ENCODE measurements at regions not wholly inside any gene's neighbourhood (a gene's known extent, or its start where the extent isn't known, plus 50 kb on each side); places are given as distances from the start of the nearest gene placed in this dataset.
A peak's percentile ranks its signal among the peaks of the same experiment; 100 is the strongest.

DNA sequence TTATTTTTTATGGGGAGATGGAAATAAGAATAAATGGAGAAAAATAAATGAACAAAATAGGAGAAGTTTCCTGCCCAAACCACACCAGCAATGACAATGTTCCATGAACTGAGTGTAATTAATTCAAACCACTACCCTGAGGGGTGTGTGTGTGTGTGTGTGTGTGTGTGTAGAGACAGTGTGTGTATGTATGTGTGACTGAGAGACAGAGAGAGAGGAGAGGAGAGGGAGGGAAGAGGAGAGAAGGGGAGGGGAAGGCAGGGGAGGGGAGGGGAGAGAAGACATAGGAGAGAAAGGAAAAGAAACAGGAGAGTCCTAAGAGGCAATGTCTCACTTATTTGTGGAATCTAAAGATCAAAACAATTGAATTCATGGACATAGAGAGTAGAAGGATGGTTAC, 65.0 kb upstream of the POU2AF1 start:
- DNase-seq (ENCODE audit: low spot score) = no peak

DNA sequence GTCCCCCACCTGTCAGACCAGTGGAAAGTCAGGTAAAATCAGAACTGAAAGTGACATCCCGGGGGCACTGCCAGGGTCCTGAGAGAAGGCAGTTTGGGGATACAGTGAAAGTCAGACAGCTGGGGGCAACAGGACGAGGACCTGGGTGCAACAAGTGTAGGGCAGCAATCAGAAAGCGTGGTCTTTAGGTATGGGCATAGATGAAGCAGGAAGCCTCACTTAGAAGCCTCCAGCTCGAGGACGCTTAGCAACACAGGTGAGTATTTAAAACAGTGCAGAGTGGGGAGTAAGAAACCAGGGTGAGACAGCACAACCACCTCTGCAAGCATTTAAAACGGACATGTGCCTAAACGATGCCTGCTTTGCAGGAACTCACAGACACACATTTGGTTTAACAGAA, 64.6 kb upstream of the POU2AF1 start:
- no peak for DNase-seq (ENCODE audit: low spot score)

DNA sequence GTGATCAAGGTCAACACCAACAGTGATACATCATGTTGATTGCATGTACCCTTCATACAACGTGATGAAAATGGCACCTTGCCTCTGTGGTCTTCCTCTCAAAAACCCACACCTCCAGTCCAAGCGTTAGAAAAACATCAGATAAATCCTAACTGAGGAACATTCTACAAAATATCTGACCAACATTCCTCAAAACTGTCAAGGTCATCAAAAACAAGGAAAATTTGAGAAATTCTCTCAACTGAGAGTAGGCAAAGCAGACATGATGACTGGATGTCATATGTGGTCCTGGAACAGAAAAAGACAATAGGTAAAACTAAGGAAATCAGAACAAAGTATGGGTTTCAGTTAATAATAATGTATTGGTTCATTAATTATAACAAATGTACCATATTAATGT, 64.0 kb upstream of the POU2AF1 start:
- no peak for DNase-seq (ENCODE audit: low spot score)

DNA sequence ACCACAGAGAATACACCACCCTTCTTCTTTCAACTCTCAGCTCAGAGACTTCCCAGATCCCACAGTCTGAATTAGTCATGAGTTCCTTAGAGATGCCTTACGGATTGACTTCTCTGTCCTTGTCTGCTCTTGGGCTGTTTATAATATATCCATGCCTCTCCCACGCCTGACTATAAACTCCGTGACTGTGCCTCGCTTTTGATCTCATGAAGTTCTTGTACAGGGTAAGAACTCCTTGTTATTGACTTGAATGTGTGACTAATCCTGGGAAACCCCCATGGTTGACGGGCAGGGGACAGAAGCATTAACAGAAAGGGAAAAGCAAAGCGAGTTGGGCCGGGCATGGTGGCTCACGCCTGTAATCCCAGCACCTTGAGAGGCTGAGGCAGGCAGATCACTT, 62.4 kb upstream of the POU2AF1 start:
- DNase-seq (ENCODE audit: low spot score) = peak; percentile 23

DNA sequence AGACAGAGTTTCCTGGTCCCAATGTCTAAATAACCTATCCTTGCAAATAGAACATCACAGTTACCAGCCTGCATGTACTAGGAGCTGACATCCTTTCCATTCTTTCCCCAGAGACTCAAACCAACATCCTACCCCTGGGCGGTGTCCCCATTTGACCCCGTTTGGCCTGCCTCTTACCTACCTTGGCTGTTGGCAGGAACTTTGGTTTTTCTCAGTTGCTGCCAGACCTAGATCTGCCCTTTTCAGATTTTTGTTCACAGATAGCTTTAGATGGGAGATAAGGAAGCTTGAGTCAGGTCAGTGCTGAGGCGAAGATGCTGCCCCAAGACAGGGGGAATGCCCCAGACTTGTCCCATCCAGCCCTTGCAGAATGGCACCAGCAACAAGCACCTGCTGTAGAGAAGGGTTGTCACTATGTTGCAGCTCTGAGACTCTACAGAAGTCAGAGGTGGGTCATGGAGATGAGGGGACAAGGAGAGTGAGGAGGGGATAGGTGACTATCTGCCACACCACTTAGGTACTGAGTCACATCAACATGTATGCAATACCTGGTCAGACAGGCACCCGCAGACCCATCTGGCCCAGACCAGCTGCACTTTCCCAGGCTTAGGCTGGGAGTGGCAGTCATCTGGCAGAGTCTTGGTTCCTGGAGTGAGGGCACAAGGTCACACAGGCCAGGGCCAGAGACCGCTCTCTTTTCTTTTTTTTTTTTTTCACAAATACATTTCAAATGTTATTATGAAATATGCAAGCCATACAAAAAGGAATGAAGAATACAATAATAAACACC, 61.5 kb upstream of the POU2AF1 start:
- no peak for DNase-seq (ENCODE audit: low spot score)

DNA sequence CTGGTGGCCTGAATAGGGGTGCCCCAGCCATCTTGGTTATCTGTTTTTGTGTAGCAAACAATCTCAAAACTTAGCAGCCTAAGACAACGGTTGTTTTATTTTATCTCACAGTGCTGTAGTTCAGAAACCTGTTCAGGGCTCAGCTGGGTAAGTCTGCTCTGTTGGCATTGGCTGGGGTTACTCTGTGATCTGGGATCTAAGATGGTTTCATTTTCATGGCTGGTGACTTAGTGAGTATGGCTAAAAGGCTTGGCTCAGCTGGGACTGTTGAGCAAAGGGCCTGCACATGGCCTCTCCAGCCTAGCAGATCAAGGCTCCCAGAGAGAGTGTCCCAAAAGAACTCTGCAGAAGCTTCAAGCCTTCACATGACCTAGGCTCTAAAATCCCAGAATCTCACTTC, 60.8 kb upstream of the POU2AF1 start:
- DNase-seq (ENCODE audit: low spot score) = no peak

DNA sequence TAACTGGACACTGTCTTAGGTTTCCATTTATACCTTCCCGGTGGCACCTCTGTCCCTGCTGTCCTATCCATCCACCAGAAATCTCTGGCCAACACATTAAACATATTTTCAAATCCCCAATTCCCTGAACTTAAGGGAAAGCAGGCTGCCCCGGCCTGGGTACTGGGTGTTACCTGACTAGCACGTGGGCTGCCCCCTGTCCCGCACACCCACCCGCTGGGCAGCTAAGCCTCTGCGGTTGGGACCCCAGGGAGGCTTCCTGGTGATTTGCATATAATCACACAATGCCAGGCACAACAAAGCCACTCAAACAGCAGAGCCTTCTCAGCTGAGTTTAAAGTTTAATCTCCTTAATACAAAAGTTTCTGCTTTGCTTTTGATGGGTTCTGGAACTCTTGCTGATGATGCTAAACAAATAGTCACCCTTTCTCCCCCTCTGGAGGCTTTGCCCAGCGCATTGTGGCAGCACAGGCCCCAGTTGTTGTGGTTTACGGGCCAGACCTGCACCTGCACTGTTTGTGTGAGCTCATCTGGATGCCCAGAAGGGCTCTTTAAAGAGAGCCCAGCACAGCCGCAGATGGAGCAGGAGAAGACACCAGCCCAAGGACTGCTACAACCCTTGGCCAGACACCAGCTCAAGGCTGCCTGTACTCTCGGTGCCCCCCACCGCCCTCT, 59.9 kb upstream of the POU2AF1 start:
- no peak for DNase-seq (ENCODE audit: low spot score)

DNA sequence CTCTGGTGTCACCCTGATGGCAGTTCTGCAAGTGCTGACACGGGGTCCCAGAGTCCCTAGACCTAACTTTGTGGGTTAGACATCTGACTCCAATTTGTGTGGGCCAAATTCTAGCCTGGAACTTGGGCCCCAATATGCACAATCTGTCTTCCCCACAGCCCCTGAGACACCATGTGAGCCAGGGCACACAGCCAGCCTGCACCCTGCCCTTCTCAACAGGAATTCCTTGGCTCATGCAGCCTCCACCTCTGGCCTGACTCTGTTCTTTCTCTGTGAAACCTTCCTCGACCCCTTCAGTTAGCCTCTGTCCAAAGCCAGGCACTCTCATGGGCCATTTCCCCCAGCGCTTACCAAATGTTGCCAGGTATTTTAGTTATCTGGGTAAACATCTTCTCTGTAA, 59.1 kb upstream of the POU2AF1 start:
- no peak for DNase-seq (ENCODE audit: low spot score)

DNA sequence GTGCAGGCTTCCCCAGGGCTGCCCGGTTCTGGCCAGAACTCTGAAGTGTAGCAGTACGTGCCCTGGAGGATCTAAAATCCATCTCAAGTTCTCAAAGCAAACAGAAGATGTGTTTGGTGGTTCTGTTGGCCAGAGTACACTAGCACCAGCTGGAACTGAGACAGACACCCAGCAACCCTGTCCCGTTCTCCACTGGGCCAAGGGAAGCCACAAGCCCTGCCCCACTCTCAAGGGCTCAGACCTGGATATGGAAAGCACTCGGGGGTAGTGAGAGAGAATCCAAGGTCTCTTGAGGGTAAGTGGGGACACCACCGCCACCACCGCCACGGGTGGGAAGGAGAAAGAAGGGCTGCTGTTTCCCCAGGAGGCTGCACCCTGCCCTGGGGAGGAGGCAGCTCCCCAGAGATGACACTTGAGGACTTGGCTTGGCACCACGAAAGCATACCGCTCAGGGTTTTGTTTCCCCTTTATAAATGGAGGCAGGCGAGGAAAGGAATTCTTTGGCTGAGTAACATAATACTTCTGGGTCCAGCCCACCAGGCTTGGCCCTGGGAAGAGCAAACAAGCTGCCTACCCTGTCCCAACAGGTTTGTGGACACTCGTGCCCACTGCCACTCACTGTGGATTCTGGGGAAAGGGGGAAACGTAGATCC, 56.1 kb upstream of the POU2AF1 start:
- DNase-seq (ENCODE audit: low spot score) = no peak

DNA sequence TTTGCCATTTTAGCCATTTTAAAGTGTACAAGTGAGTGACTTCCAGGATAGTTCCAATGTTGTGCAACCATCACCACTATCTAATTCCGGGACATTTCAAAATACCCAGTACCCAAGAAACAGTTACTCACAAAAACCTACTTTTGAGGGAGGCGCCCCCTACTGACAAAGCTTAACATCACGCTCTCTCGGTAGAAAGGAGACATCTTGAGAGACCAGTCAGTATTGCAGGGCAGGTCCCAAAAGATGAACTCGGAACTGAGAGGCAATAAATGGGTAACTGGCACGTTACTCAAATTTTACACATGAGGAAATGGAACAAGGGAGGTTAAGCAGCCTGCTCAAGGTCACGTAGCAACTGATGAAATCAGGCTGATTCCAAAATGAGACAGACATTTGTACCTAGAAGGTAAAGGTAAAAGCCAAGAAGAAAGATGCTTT, 50.0 kb upstream of the POU2AF1 start:
- peak; percentile 69 for DNase-seq (ENCODE audit: low spot score)
